Endothelial cell of umbilical vein (primary cell): ENCODE measurements at regions not wholly inside any gene's neighbourhood (a gene's known extent, or its start where the extent isn't known, plus 50 kb on each side); places are given as distances from the start of the nearest gene placed in this dataset.

Experiments
- BruUV-seq: library from RNA; stranded (reverse); fragments of 400-500 nt; replicated peaks from 2 replicates; lab custom pipeline; 2021; lab: Mats Ljungman, UMichigan
- CTCF ChIA-PET: fragments of 300-600, 350-600 bp; sonication (Branson Sonifier 250); formaldehyde crosslinking; loops from one replicate; lab custom pipeline; 2021; ENCODE audit warnings: antibody characterized with exemption, inconsistent platforms; lab: Charles Lee
- POLR2A ChIA-PET: fragments of 300-600, 350-600 bp; sonication (Branson Sonifier 250); formaldehyde crosslinking; loops from one replicate; lab custom pipeline; 2021; ENCODE audit warnings: antibody characterized with exemption, inconsistent platforms; lab: Charles Lee
- DNase-seq: peaks from one replicate; pipeline ENCODE4 v3.0.0-alpha.2; 2011; ENCODE audit warnings: low read depth, low spot score
- FAIRE-seq: peaks from 2 replicates; lab custom pipeline; 2011; peaks lifted over from hg19 to GRCh38; lab: Jason Lieb, UNC
- H2AFZ ChIP-seq: 2 replicates; pipeline ENCODE4 v1.6.0; 2012; ENCODE audit warnings: low read depth, low read length, control low read depth, inconsistent platforms
- H3K27ac ChIP-seq: 2 replicates; pipeline ENCODE4 v1.5.1; 2011; ENCODE audit warnings: low read depth, mild to moderate bottlenecking, control low read depth, low read length, moderate library complexity; ENCODE audit not compliant: insufficient read depth
- H3K27me3 ChIP-seq, 2 experiments: 2 replicates each; pipeline versions ENCODE4 v1.6.0 to v1.6.1; 2011; ENCODE audit warnings: low read length in 2 of 2, mixed read lengths in 1 of 2; ENCODE audit not compliant: control insufficient read depth in 2 of 2, insufficient read depth in 2 of 2
- H3K36me3 ChIP-seq, 2 experiments: 2 replicates in 1 of 2; 3 replicates in 1 of 2; pipeline ENCODE4 v1.5.1; 2011; ENCODE audit warnings: low read length in 2 of 2, mild to moderate bottlenecking in 1 of 2, moderate library complexity in 1 of 2; ENCODE audit not compliant: control insufficient read depth in 2 of 2, insufficient read depth in 2 of 2; ENCODE audit errors: extremely low read depth in 1 of 2
- H3K4me1 ChIP-seq: 3 replicates; pipeline ENCODE4 v1.5.1; 2011; ENCODE audit warnings: mild to moderate bottlenecking, low read length; ENCODE audit not compliant: control insufficient read depth, insufficient read depth; ENCODE audit errors: extremely low read depth
- H3K4me2 ChIP-seq: 2 replicates; pipeline ENCODE4 v1.6.1; 2011; ENCODE audit warnings: low read length, control low read depth, mixed read lengths; ENCODE audit not compliant: insufficient read depth
- H3K4me3 ChIP-seq, 3 experiments: fragments of 200-600 bp in 1 of 3; sonication (generic), shearing (Covaris generic) in 1 of 3; replicated peaks in 1 of 3; 2 replicates each; pipeline ENCODE4 v1.5.1; 2011 to 2016; ENCODE audit warnings: control low read depth in 3 of 3, low read length in 3 of 3, mild to moderate bottlenecking in 2 of 3, inconsistent platforms in 1 of 3, low read depth in 1 of 3, moderate library complexity in 1 of 3; ENCODE audit not compliant: insufficient read depth in 1 of 3
- H3K79me2 ChIP-seq: 2 replicates; pipeline ENCODE4 v1.6.0; 2012; ENCODE audit warnings: low read length, inconsistent platforms; ENCODE audit not compliant: control insufficient read depth, insufficient read depth
- H3K9ac ChIP-seq: replicated peaks from 2 replicates; pipeline ENCODE3; 2011; ENCODE audit warnings: low read length, control low read depth; ENCODE audit not compliant: insufficient read depth; ENCODE audit errors: extremely low read depth
- H3K9me1 ChIP-seq: replicated peaks from 3 replicates; pipeline ENCODE4 v1.6.0; 2011; ENCODE audit warnings: mild to moderate bottlenecking, low read length; ENCODE audit not compliant: control insufficient read depth, insufficient read depth; ENCODE audit errors: extremely low read depth
- H3K9me3 ChIP-seq: replicated peaks from 2 replicates; pipeline ENCODE4 v1.5.1; 2012; ENCODE audit warnings: low read length, inconsistent platforms; ENCODE audit not compliant: control insufficient read depth, insufficient read depth
- H4K20me1 ChIP-seq: replicated peaks from 2 replicates; pipeline ENCODE3; 2011; ENCODE audit warnings: mild to moderate bottlenecking, low read length; ENCODE audit not compliant: control insufficient read depth, insufficient read depth; ENCODE audit errors: extremely low read depth
- CTCF ChIP-seq, 2 donors: IDR thresholded peaks; 1 replicate in 1 of 2; 2 replicates in 1 of 2; pipeline ENCODE4 v1.5.1; 2011; ENCODE audit warnings: low read length in 2 of 2, mild to moderate bottlenecking in 2 of 2, moderate library complexity in 2 of 2, control low read depth in 1 of 2, inconsistent platforms in 1 of 2, low read depth in 1 of 2; ENCODE audit not compliant: insufficient read depth in 1 of 2; ENCODE audit errors: extremely low read depth in 1 of 2
- EZH2 ChIP-seq: IDR thresholded peaks from 2 replicates; pipeline ENCODE4 v1.6.1; 2012; ENCODE audit warnings: borderline replicate concordance, low read depth, mild to moderate bottlenecking, moderate library complexity, low read length, inconsistent platforms; ENCODE audit not compliant: severe bottlenecking
- FOS ChIP-seq: IDR thresholded peaks from 2 replicates; pipeline ENCODE4 v1.6.1; 2011; ENCODE audit warnings: mild to moderate bottlenecking, low read length, moderate library complexity, borderline replicate concordance; ENCODE audit not compliant: insufficient read depth
- MYC ChIP-seq: IDR thresholded peaks from one replicate; pipeline ENCODE4 v1.6.1; 2011; ENCODE audit warnings: mild to moderate bottlenecking, low read depth, low read length
- dilution Hi-C: fragments of 300-500 bp; cut with MboI; formaldehyde crosslinking; loops from one replicate; pipeline ENCODE4 v1.15.0; 2019; ENCODE audit warnings: low sequenced_read_pairs; ENCODE audit not compliant: extremely low pct_ligation_motif_present
- intact Hi-C: fragments of 100-400 bp; cut with micrococcal nuclease; formaldehyde crosslinking; loops from one replicate; pipeline ENCODE4 v1.10.0; 2022
- TF ChIP-seq, protein P1 (sequence below): IDR thresholded peaks from 2 replicates; pipeline ENCODE4 v1.6.1; 2011; ENCODE audit not compliant: insufficient read depth, insufficient read length

GRCh38 chr7:9407816-9408215 lies 974.4 kb downstream of the NXPH1 start:
- H3K9ac ChIP-seq = no peak overlapping the region
- H3K4me2 ChIP-seq = no peak overlapping the region
- DNase-seq (no peak), FAIRE-seq (no peak)
- H2AFZ ChIP-seq = no peak overlapping the region
- H3K36me3 ChIP-seq = no peaks in the 10 kb centered on the region
- no TSS peak for BruUV-seq
- H3K27me3 ChIP-seq = no peaks in the 10 kb centered on the region
- POLR2A ChIA-PET = no interaction called here
- no peaks in the 10 kb centered on the region for H3K4me1 ChIP-seq
- H4K20me1 ChIP-seq = no peaks in the 10 kb centered on the region
- H3K4me3 ChIP-seq = no peak overlapping the region
- intact Hi-C loops = no loop called here
- H3K27ac ChIP-seq = no peak overlapping the region
- H3K9me1 ChIP-seq = no peaks in the 10 kb centered on the region
- H3K9me3 ChIP-seq = no peaks in the 10 kb centered on the region
- dilution Hi-C loops = no loop called here
- TF ChIP-seq CTCF (IDR thresholded peaks at IDR 0.05; ENCODE audit: extremely low read depth in 1 of 2, insufficient read depth in 1 of 2, low read depth in 1 of 2, low read length in 2 of 2) (no peak), EZH2 (no peak)
- H3K79me2 ChIP-seq = no peaks in the 10 kb centered on the region
- CTCF ChIA-PET = no interaction called here

DNA sequence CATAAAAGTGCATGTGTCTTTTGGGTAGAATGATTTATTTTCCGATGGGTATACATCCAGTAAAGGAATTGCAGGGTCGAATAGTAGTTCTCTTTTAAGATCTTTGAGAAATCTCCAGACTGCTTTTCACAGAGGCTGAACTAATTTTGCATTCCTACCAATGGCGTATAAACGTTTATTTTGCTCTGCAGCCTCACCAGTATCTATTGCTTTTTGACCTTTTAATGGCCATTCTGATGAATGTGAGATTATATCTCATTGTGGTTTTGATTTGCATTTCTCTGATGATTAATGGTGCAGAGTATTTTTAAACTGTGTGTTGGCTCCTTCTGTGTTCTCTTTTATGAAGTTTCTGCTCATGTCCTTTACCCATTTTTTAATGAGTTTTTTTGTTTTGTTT lies 1020.1 kb downstream of the NXPH1 start:
- CTCF ChIA-PET = no interaction called here
- Histone ChIP-seq H3K9ac (no peak overlapping the region), H4K20me1 (no peaks in the 10 kb centered on the region), H3K4me1 (no peaks in the 10 kb centered on the region), H3K27me3 (no peaks in the 10 kb centered on the region), H3K9me3 (no peaks in the 10 kb centered on the region), H2AFZ (no peak overlapping the region), H3K79me2 (no peaks in the 10 kb centered on the region), H3K9me1 (no peaks in the 10 kb centered on the region), H3K4me3 (no peak overlapping the region), H3K4me2 (no peak overlapping the region), H3K27ac (no peak overlapping the region), H3K36me3 (no peaks in the 10 kb centered on the region)
- BruUV-seq = no TSS peak
- POLR2A ChIA-PET = no interaction called here
- dilution Hi-C loops (no loop called here), intact Hi-C loops (no loop called here)
- DNase-seq (no peak), FAIRE-seq (no peak)
- TF ChIP-seq FOS = no peak
- TF ChIP-seq, protein P1, sequence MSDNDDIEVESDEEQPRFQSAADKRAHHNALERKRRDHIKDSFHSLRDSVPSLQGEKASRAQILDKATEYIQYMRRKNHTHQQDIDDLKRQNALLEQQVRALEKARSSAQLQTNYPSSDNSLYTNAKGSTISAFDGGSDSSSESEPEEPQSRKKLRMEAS = no peak
- no peak for TF ChIP-seq MYC
